GM12875 (cell line): ENCODE measurements at regions not wholly inside any gene's neighbourhood (a gene's known extent, or its start where the extent isn't known, plus 50 kb on each side); places are given as distances from the start of the nearest gene placed in this dataset.

Experiments used
- H3K4me3 ChIP-seq: one replicate; pipeline ENCODE4 v1.5.1; 2011; ENCODE audit warnings: low read depth, low read length, control low read depth
- TF ChIP-seq, protein P1 (sequence below): IDR thresholded peaks from 2 replicates; pipeline ENCODE4 v1.5.1; 2011; ENCODE audit warnings: low read depth, mild to moderate bottlenecking, control low read depth, inconsistent platforms, low read length, moderate library complexity, borderline replicate concordance; ENCODE audit not compliant: insufficient read depth

DNA sequence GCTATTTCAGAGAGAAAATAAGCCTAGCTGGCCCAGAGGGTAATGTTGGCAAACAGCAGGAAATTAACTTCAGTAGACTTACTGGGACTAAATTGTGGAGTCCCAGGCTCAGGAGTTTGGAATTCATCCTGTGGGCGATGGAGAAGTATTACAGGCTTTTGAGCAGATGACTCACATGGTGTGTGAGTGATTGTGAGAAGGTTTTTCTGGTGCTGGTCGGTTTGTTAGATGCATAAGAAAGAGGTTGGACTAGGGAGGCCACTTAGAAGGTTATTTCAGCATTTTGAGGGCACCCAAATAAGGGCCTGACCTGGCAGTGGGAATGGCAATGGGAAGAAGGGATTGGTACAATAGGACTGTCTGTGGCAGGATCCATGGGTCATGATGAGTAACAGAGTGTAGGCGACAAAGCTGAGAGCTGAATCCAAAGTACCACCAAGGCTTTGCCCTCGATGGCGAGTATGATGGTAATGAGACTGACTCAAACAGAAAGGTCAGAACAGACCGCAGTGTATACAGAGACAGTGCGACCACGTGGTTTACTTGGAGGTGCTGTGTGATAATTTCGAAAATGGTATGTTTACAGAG lies 69.2 kb upstream of the KIF26B start:
- TF ChIP-seq, protein P1, sequence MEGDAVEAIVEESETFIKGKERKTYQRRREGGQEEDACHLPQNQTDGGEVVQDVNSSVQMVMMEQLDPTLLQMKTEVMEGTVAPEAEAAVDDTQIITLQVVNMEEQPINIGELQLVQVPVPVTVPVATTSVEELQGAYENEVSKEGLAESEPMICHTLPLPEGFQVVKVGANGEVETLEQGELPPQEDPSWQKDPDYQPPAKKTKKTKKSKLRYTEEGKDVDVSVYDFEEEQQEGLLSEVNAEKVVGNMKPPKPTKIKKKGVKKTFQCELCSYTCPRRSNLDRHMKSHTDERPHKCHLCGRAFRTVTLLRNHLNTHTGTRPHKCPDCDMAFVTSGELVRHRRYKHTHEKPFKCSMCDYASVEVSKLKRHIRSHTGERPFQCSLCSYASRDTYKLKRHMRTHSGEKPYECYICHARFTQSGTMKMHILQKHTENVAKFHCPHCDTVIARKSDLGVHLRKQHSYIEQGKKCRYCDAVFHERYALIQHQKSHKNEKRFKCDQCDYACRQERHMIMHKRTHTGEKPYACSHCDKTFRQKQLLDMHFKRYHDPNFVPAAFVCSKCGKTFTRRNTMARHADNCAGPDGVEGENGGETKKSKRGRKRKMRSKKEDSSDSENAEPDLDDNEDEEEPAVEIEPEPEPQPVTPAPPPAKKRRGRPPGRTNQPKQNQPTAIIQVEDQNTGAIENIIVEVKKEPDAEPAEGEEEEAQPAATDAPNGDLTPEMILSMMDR: no peak
- no peak overlapping the region for H3K4me3 ChIP-seq

DNA sequence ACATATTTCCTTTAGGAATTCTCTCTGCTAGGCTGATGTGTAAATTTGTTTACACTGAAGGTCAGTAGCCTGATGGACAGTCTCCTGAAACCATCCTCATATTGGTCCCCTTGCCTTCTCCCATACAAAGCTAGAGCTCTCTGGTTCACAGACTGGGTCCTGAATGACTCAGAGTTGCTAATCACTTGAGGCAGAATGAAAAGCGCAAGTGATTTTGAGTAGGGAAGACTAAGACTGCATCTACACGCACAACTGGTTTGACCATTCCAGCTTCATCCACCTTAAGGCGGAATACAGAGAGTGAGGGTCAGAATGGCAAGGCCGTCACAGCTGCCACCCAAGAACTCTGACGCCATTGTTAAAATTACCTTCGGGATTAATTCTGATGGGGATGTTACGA lies 70.2 kb upstream of the KIF26B start:
- TF ChIP-seq, protein P1: no peak
- no peak overlapping the region for H3K4me3 ChIP-seq

DNA sequence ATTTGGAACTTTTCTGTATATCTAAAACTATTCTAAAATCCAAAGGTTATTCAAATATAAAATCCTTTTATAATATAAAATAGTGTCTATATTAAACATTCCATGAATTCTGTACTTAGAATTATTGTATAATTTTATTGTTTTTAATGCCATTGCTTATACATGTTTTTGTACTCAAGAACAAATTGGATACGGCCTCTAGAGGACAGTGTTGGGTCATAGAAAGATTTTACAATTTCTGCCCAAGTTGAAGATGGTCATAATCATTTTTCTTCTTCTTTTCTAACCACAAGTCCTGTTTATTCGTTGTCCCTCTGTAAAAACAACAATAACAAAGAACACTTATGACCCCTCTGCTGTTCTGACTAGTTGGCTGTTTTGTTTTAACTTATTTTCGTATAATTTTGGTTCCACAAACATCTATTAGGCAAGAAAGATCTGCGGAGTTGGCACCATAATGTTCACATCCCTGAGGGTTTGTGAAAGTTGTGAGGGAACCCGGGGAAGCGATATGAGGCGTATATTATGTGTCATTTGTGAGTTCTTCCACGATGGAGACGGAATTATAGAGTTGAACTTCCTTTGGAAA lies 75.7 kb upstream of the KIF26B start:
- H3K4me3 ChIP-seq: no peak overlapping the region
- TF ChIP-seq, protein P1: peak; percentile 44; the same call in 1 of the 2 replicates

DNA sequence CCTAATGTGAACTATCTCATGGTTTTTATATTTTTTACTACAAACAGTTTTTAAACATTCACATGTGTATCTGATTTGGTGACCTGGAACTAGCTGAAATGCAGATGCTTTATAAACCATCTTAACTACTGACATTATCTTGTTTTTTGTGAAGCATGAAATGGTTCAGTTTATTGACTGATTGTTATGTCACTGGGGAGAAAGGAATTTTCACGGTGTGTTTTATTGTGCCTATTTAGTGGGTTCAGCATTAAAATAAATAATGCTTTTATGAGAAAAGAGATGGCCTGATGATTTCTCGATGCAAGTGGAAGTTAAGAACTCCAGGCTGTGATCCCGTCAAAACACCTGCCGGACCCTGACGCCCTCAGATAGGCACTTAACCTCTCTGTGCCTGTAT lies 79.9 kb upstream of the KIF26B start:
- no peak overlapping the region for H3K4me3 ChIP-seq
- TF ChIP-seq, protein P1: no peak

DNA sequence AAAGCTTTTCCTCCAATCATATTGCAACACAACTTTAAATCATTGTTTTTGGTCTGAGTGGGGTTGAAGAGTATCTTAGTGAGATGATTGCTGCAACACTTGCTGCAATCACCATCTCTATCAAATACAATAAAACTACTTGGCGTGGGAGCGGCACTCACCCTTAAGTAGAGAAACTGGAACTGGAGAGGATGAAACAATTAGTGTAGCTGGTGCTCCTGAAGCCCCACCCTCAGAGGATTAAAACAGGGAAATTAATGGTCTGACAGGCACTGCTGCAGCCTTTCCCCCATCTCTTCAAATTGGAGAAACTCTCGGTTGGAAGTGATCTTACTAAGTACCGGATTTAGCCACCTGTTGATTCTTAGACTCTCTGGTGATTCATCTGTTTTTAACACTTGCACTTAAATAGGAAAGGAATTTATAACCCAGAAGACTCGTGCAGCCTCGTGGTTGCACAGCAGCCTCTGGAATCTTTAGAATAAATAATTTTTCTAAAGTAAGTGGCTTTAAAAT lies 80.5 kb upstream of the KIF26B start:
- TF ChIP-seq, protein P1: no peak
- H3K4me3 ChIP-seq: no peak overlapping the region

DNA sequence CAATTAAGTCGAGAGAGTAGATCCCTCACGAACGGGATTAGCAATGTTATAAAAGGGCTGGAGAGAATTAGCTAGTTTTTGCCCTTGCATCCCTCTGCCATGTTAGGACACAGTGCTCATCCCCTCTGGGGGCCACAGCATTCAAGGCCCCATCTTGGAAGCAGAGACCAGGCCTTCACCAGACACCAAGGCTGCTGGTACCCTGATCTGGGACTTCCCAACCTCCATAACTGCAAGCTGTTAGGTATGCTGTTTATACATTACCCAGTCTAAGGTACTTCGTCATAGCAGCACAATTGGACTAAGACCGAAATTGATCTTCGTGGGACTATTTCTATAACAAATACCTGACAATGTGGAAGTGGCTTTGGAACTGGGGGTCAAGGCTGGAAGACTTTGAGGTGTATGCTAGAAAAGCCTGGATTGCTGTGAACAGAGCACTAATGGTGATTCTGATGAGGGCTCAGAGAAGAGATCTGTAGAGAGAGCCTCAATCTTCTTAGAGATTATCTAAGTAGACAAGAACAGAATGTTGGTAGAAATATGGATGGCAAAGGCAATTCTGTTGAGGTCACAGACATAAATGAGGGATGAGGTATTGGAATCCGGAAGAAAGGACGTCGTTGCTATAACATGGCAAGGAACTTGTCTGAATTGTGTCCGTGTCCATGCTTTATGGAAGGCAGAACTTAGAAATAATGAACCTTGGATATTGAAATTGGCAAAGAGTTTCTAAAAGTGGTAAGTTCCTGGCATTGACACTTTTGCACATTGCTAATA lies 83.8 kb upstream of the KIF26B start:
- H3K4me3 ChIP-seq: no peak overlapping the region
- TF ChIP-seq, protein P1: no peak
